SU-DHL-6 (cell line): ENCODE measurements at regions not wholly inside any gene's neighbourhood (a gene's known extent, or its start where the extent isn't known, plus 50 kb on each side); places are given as distances from the start of the nearest gene placed in this dataset.

Experiments
- EZH2phosphoT487 ChIP-seq: fragments of 200-600 bp; sonication (generic), shearing (Covaris generic); conservative IDR thresholded peaks from 2 replicates; pipeline ENCODE4 v1.6.1; 2018; ENCODE audit warnings: mild to moderate bottlenecking, antibody characterized with exemption, low read length, moderate library complexity, mixed read lengths
- TF ChIP-seq, protein P1 (sequence below): fragments of 200-600 bp; sonication (generic); IDR thresholded peaks from one replicate; pipeline ENCODE4 v1.5.1; 2017; ENCODE audit warnings: antibody characterized with exemption, mild to moderate bottlenecking, low read length, moderate library complexity; ENCODE audit not compliant: insufficient read depth, poor library complexity, severe bottlenecking

DNA sequence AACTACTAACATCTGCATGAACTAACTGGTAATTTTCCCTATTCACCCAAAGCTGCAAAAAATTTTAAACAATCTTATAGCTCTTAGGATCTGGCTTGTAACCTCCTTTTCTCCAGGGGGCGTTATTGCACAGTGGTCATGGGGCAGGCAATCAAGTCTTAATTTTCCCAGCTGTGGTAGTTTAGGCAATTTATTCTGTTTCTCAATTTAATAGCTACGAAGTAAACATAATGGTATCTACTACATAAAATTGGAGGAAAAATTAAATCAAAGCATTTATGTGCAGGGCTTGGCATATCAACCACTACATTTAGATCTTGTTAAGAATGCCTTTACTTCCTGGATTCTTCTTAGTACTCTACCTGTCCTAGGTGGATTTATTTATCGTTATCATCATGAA is 137.4 kb upstream of the GUCY1A1 start:
- TF ChIP-seq, protein P1, sequence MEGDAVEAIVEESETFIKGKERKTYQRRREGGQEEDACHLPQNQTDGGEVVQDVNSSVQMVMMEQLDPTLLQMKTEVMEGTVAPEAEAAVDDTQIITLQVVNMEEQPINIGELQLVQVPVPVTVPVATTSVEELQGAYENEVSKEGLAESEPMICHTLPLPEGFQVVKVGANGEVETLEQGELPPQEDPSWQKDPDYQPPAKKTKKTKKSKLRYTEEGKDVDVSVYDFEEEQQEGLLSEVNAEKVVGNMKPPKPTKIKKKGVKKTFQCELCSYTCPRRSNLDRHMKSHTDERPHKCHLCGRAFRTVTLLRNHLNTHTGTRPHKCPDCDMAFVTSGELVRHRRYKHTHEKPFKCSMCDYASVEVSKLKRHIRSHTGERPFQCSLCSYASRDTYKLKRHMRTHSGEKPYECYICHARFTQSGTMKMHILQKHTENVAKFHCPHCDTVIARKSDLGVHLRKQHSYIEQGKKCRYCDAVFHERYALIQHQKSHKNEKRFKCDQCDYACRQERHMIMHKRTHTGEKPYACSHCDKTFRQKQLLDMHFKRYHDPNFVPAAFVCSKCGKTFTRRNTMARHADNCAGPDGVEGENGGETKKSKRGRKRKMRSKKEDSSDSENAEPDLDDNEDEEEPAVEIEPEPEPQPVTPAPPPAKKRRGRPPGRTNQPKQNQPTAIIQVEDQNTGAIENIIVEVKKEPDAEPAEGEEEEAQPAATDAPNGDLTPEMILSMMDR, result no peak
- no peak for TF ChIP-seq EZH2phosphoT487
